Omental fat pad (tissue), 3 donors: ENCODE measurements at regions not wholly inside any gene's neighbourhood (a gene's known extent, or its start where the extent isn't known, plus 50 kb on each side); places are given as distances from the start of the nearest gene placed in this dataset.

ENCODE experiments used
- ATAC-seq: fragments of 150-250 bp; one replicate; pipeline ENCODE4 v1.9.1; 2016; ENCODE audit warnings: mild to moderate bottlenecking, moderate library complexity; ENCODE audit not compliant: low FRiP score
- DNase-seq: peaks from one replicate; pipeline ENCODE4 v3.0.0-alpha.2; 2019; ENCODE audit warnings: low spot score
- CTCF ChIP-seq, 3 donors: fragments of 450-650 bp; IDR thresholded peaks; one replicate each; pipeline ENCODE4 v1.5.1; 2016 to 2017; ENCODE audit warnings: antibody characterized with exemption in 3 of 3, mild to moderate bottlenecking in 3 of 3, moderate library complexity in 2 of 3

GRCh38 chr12:124143726-124144125 is 151.2 kb upstream of the RFLNA start:
- no peak for TF ChIP-seq CTCF (IDR thresholded peaks at IDR 0.05)
- DNase-seq, result no peak
- no peak for ATAC-seq

GRCh38 chr12:124144531-124145194 is 150.2 kb upstream of the RFLNA start:
- TF ChIP-seq CTCF (IDR thresholded peaks at IDR 0.05), result no peak
- DNase-seq (no peak), ATAC-seq (no peak)

- ATAC-seq (no peak), DNase-seq (no peak)
- no peak for TF ChIP-seq CTCF (IDR thresholded peaks at IDR 0.05)
Measured at GRCh38 chr12:124147027-124147426, 147.9 kb upstream of the RFLNA start.

- no peak for TF ChIP-seq CTCF (IDR thresholded peaks at IDR 0.05)
- ATAC-seq (no peak), DNase-seq (no peak)
Measured at GRCh38 chr12:124147575-124147974, 147.3 kb upstream of the RFLNA start.

- ATAC-seq (peak; percentile 76), DNase-seq (no peak)
- no peak for TF ChIP-seq CTCF (IDR thresholded peaks at IDR 0.05)
Measured at GRCh38 chr12:124148481-124149273, 146.2 kb upstream of the RFLNA start.

GRCh38 chr12:124149287-124149686 is 145.6 kb upstream of the RFLNA start:
- ATAC-seq, result no peak

More at GRCh38 chr12:124149287-124149686, 145.6 kb upstream of the RFLNA start:
- DNase-seq, result no peak
- TF ChIP-seq CTCF (IDR thresholded peaks at IDR 0.05), result no peak
